Cardiac fibroblast (primary cell): ENCODE measurements at regions not wholly inside any gene's neighbourhood (a gene's known extent, or its start where the extent isn't known, plus 50 kb on each side); places are given as distances from the start of the nearest gene placed in this dataset.
"Not testable (repeated sequence)": the region's sequence is repeated elsewhere in the genome, so short reads cannot be mapped to it uniquely, and the experiment has no call there.

Source experiments
- DNase-seq, 2 donors: peaks; one replicate each; pipeline versions ENCODE4 v3.0.0 to v3.0.0-alpha.2; 2010; ENCODE audit warnings: low read depth in 2 of 2
- H3K4me3 ChIP-seq, 2 donors: replicated peaks in 1 of 2; 1 replicate in 1 of 2; 2 replicates in 1 of 2; pipeline ENCODE4 v1.5.1; 2011; ENCODE audit warnings: low read depth in 2 of 2, low read length in 2 of 2, mild to moderate bottlenecking in 2 of 2, moderate library complexity in 1 of 2
- TF ChIP-seq, protein P1 (sequence below): IDR thresholded peaks from one replicate; pipeline ENCODE4 v1.5.1; 2011; ENCODE audit warnings: low read depth, mild to moderate bottlenecking, low read length, inconsistent platforms

DNA sequence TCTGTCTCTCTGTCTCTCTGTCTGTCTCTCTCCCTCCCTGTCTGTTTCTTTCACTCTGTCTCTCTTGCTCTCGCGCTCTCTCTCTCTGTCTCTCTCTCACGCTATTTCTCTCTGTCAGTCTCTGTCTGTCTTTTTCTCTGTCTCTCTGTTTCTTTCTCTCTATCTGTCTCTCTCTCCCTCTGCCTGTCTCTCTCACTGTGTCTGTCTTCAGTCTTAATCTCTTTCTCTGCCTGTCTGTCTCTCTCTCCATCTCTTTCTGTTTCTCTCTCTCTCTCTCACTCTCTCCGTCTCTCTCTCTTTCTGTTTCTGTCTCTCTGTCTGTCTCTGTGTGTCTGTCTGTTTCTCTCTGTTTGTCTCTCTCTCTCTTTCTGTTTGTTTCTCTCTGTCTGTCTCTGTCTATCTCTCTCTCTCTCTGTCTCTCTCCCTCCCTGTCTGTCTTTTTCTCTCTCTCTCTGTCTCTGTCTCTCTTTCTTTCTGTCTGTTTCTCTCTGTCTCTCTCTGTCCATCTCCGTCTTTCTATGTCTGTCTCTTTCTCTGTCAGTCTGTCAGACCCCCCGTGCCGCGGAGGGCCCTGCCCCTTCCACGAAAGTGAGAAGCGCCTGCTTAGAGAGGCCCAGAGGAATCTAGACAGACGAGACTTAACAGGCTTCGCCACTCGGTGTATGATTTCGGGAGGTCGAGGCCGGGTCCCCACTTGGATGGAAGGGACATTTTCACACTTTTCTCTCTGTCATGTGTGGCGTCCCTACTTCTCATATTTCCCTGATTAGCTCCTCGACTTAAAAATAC, 346.3 kb upstream of the DEFB115 start:
- no peak overlapping the region for H3K4me3 ChIP-seq
- no peak for DNase-seq
- TF ChIP-seq, protein P1, sequence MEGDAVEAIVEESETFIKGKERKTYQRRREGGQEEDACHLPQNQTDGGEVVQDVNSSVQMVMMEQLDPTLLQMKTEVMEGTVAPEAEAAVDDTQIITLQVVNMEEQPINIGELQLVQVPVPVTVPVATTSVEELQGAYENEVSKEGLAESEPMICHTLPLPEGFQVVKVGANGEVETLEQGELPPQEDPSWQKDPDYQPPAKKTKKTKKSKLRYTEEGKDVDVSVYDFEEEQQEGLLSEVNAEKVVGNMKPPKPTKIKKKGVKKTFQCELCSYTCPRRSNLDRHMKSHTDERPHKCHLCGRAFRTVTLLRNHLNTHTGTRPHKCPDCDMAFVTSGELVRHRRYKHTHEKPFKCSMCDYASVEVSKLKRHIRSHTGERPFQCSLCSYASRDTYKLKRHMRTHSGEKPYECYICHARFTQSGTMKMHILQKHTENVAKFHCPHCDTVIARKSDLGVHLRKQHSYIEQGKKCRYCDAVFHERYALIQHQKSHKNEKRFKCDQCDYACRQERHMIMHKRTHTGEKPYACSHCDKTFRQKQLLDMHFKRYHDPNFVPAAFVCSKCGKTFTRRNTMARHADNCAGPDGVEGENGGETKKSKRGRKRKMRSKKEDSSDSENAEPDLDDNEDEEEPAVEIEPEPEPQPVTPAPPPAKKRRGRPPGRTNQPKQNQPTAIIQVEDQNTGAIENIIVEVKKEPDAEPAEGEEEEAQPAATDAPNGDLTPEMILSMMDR = no peak

DNA sequence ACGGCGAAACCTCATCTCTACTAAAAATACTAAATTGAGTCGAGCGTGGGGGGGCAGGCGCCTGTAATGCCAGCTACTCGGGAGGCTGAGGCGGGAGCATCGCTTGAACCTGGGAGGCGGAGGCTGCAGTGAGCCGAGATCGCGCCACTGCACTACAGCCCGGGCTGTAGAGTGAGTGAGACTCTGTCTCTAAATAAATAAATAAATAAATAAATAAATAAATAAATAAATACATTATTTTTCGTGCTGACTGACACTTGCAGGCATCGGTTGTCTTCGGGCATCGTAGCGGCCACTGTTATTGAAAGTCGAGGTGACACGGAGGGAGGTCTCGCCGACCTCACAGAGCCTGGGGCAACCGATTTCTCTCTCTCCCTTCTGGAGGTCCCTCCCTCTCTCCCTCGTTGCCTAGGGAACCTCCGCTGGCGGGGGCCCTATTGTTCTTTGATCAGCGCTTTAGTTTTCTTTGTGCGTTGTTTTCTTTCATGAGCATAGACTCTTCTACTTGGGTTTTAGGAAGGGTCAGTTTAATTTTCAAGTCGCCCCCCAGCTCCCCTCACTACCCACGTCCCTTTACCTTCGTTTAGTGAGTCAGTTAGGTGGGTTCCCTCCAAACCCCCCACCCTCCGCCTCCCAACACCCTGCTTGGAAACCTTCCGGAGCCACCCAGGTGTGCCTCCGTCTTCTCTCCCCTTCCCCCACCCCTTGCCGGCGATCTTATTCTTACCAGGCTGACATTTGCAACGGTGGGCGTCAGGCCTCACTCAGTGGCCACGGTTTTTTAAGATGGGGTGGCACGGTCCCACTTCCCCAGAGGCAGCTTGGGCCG, 345.4 kb upstream of the DEFB115 start:
- H3K4me3 ChIP-seq = peak overlapping the region in 1 of 2 donors; percentile 24
- TF ChIP-seq, protein P1 = peak; percentile 10

DNA sequence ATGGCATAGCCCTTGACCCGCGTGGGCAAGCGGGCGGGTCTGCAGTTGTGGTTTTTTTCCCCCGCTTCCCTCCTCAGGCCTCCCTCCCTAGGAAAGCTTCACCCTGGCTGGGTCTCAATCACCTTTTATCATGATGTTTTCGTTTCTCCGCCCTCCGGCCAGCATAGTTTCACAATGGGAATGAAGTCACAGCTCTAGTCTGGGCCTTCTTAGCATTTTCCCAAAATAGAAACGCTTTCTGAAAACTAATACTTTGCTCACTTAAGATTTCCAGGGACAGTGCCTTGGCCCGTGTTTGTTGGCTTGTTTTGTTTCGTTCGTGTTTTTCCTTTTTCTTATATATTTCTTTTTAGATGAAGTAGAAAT, 344.8 kb upstream of the DEFB115 start:
- peak overlapping the region in 1 of 2 donors; percentile 24 for H3K4me3 ChIP-seq
- DNase-seq = peak; percentile 12 to 79

More for the DNA sequence above, 345.4 kb upstream of the DEFB115 start:
- DNase-seq = peak; percentile 7 to 60

DNA sequence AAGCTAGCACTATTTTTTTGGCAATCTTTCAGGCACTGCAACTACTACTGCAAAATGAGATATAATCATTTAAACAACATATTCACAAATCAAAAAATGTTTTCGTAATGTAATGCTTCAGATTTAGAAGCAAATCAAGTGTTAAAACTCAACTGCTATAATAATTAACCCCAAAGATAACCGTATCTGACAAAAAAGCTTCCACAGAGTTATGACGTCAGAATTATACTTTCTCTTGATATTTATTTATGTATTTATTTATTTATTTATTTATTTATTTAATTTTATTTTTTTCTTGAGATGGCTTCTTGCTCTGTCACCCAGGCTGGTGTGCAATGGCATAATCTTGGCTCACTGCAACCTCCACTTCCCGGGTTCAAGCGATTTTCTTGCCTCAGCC, 341.1 kb upstream of the DEFB115 start:
- not testable (repeated sequence) for DNase-seq, H3K4me3 ChIP-seq

DNA sequence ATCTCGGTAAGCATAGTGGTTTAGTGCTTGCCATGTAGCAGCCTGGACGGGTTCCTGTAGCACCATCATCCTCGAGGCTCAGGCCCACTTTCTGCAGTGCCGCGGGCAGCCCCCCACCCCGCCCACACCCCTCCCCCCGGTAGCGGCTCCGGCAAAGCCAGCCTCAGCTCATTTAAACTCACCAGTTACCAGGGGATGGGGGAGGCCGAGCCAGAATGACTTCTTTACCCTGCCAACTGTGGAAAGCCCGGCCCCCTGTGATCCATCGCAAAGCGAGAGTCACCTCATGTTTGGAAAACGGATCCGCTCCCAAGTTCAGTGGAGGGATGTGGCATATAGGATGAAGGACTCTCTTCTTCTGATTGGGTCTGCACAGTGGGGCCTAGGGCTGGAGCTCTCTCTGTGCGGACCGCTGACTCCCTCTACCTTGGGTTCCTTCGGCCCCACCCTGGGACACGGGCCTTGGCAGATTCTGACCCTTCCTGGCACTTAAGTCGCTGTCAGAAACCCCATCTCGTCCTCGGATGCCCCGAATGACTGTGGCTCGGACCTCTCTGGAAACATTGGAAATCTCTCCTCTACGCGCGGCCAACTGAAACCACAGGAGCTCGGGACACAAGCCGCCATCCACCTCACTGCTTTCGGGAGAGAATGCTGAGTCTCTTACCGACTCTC, 337.8 kb upstream of the DEFB115 start:
- TF ChIP-seq, protein P1 = no peak
- DNase-seq = no peak
- no peak overlapping the region for H3K4me3 ChIP-seq

DNA sequence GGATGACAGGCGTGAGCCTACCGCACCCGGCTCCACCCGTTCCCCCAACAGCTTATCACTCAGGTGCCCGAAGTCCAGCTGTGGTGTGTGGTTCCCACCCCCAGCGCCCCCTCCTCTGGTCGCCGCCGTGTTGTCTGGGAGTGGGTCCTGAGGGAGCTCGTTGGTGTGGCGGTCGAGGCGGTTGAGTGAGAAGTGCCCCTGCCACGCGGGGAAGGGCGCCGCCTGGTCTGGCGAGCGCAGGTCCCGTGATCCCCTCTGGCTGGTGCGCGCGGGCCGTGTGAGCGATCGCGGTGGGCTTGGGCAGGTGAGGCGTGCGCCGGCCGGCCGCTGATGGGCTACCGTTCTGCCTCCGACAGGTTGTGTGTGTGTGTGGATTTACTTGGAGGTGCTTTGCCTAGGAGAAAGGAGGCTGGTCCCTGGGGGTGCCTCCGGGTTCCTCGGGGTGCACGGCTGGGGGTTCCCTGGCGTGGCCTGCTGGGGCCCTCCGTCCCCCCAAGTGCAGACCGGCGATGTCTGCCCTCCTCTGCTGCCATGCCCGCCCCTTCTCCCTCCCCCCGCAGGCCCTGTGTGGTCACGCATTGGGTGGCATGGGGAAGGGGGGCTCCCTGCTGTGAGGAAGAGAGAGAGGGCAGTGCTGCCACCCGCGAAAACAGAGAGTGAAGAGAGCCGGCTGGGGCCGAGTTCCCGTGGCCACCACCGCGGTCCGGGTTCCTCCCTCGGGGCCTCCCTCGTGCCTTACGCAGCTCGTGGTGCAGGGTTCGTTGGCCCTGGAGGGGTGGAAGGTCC, 336.0 kb upstream of the DEFB115 start:
- TF ChIP-seq, protein P1 = no peak
- H3K4me3 ChIP-seq = no peak overlapping the region
- DNase-seq = no peak

DNA sequence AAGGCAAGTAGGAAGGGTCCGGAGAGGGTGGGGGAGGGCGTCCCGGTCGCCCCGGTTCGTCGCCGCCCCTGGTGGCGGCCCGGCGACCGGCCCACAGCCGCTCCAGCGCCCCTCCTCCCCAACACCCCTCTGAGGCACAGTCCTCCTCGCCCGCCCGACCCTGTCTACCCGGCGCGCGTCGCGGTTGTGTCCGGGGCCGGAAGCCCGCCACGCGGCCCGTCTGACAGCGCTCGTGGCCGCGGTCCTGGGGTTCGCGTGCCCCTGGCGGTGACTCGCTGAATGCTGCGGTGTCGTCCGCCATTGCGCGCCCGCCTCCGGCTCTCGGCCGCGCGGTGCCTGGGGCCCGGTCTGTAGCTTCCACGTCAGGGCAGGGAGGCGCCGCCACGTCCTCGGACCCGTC, 335.3 kb upstream of the DEFB115 start:
- DNase-seq = peak in 1 of 2 donors; percentile 14
- TF ChIP-seq, protein P1 = no peak
- peak overlapping the region in 1 of 2 donors; percentile 24 for H3K4me3 ChIP-seq
